Lower leg skin (tissue), 3 donors: ENCODE measurements at regions not wholly inside any gene's neighbourhood (a gene's known extent, or its start where the extent isn't known, plus 50 kb on each side); places are given as distances from the start of the nearest gene placed in this dataset.

Experiments used
- CTCF ChIP-seq, 3 donors: fragments of 450-650 bp; IDR thresholded peaks; one replicate each; pipeline ENCODE4 v1.5.1; 2016; ENCODE audit warnings: antibody characterized with exemption in 3 of 3, mild to moderate bottlenecking in 3 of 3, moderate library complexity in 2 of 3
- POLR2A ChIP-seq, 2 donors: fragments of 450-650 bp; IDR thresholded peaks; one replicate each; pipeline ENCODE4 v1.6.1; 2016 to 2017; ENCODE audit warnings: antibody characterized with exemption in 2 of 2, mild to moderate bottlenecking in 1 of 2, moderate library complexity in 1 of 2

GRCh38 chr6:141415896-141416295, 716.8 kb upstream of the GJE1 start:
- TF ChIP-seq CTCF (IDR thresholded peaks at IDR 0.05) (no peak), POLR2A (IDR thresholded peaks at IDR 0.05) (no peak)
